HG03575 (cell line): ENCODE measurements at regions not wholly inside any gene's neighbourhood (a gene's known extent, or its start where the extent isn't known, plus 50 kb on each side); places are given as distances from the start of the nearest gene placed in this dataset.

Experiments used
- ATAC-seq: cut with Tn5 transposase; IDR thresholded peaks from one replicate; pipeline ENCODE4 v1.9.1; 2021; ENCODE audit not compliant: unreplicated experiment, insufficient number of reproducible peaks, low FRiP score; ENCODE audit errors: extremely low read depth

GRCh38 chr2:12424809-12425208 lies 291.9 kb upstream of the TRIB2 start:
- no peak for ATAC-seq

- ATAC-seq, result no peak
These were observed 288.4 kb upstream of the TRIB2 start for GRCh38 chr2:12428324-12428723.

- no peak for ATAC-seq
These were observed 287.9 kb upstream of the TRIB2 start for GRCh38 chr2:12428786-12429185.

- ATAC-seq, result no peak
These were observed 286.8 kb upstream of the TRIB2 start for GRCh38 chr2:12429779-12430406.

- ATAC-seq, result peak; percentile 95
These were observed 286.2 kb upstream of the TRIB2 start for GRCh38 chr2:12430407-12431133.

GRCh38 chr2:12432985-12433625 lies 283.6 kb upstream of the TRIB2 start:
- no peak for ATAC-seq

GRCh38 chr2:12433626-12433990 lies 283.1 kb upstream of the TRIB2 start:
- ATAC-seq, result no peak

- no peak for ATAC-seq
These were observed 282.1 kb upstream of the TRIB2 start for GRCh38 chr2:12434630-12435098.

- ATAC-seq, result no peak
These were observed 281.1 kb upstream of the TRIB2 start for GRCh38 chr2:12435430-12436222.

- no peak for ATAC-seq
These were observed 280.3 kb upstream of the TRIB2 start for GRCh38 chr2:12436483-12436882.

GRCh38 chr2:12436935-12437561 lies 279.7 kb upstream of the TRIB2 start:
- ATAC-seq, result no peak

- no peak for ATAC-seq
These were observed 276.0 kb upstream of the TRIB2 start for GRCh38 chr2:12440731-12441130.

GRCh38 chr2:12441750-12442475 lies 274.8 kb upstream of the TRIB2 start:
- ATAC-seq, result no peak

- ATAC-seq, result no peak
These were observed 274.3 kb upstream of the TRIB2 start for GRCh38 chr2:12442476-12442847.

GRCh38 chr2:12448846-12449505 lies 267.8 kb upstream of the TRIB2 start:
- ATAC-seq, result no peak

- no peak for ATAC-seq
These were observed 265.0 kb upstream of the TRIB2 start for GRCh38 chr2:12451726-12452125.

GRCh38 chr2:12452185-12452584 lies 264.6 kb upstream of the TRIB2 start:
- ATAC-seq, result no peak

- no peak for ATAC-seq
These were observed 263.0 kb upstream of the TRIB2 start for GRCh38 chr2:12453731-12454130.
